ENCODE measurements at regions not wholly inside any gene's neighbourhood (a gene's known extent, or its start where the extent isn't known, plus 50 kb on each side); places are given as distances from the start of the nearest gene placed in this dataset.

DNA sequence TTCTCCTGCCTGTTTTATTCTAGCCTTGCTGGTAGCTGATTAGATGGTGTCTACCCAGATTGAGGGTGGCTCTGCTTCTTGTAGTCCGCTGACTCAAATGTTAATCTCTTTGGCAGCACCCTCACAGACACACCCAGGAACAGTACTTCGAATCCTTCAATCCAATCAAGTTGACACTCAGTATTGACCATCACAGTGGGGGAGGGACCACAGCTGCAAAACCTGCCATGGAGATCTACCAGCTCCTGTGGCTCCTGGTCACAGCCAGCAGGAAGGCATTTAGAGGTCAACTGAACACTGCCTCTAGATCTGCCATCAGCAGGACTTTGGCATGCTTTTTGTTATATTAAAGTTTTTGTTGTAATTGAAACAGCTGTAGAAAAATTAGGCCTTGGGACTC is 146.9 kb downstream of the RWDD3 start:
- intact Hi-C loops (cut with DNase I), result no loop called here
- no peak overlapping the region for H3K4me3 ChIP-seq
- H3K27ac ChIP-seq, result no peak overlapping the region
- no peak for DNase-seq
- 67 to 88% methylated on average over 1 to 2 of the region's 2 CpGs for WGBS, 2 donors
- no peak for TF ChIP-seq POLR2A (IDR thresholded peaks at IDR 0.05)
- TF ChIP-seq, protein P1, sequence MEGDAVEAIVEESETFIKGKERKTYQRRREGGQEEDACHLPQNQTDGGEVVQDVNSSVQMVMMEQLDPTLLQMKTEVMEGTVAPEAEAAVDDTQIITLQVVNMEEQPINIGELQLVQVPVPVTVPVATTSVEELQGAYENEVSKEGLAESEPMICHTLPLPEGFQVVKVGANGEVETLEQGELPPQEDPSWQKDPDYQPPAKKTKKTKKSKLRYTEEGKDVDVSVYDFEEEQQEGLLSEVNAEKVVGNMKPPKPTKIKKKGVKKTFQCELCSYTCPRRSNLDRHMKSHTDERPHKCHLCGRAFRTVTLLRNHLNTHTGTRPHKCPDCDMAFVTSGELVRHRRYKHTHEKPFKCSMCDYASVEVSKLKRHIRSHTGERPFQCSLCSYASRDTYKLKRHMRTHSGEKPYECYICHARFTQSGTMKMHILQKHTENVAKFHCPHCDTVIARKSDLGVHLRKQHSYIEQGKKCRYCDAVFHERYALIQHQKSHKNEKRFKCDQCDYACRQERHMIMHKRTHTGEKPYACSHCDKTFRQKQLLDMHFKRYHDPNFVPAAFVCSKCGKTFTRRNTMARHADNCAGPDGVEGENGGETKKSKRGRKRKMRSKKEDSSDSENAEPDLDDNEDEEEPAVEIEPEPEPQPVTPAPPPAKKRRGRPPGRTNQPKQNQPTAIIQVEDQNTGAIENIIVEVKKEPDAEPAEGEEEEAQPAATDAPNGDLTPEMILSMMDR (IDR thresholded peaks at IDR 0.05), result no peak
- no peaks in the 10 kb centered on the region for H3K4me1 ChIP-seq
- no peaks in the 10 kb centered on the region for H3K27me3 ChIP-seq
- no peaks in the 10 kb centered on the region for H3K9me3 ChIP-seq
- no peaks in the 10 kb centered on the region for H3K36me3 ChIP-seq

DNA sequence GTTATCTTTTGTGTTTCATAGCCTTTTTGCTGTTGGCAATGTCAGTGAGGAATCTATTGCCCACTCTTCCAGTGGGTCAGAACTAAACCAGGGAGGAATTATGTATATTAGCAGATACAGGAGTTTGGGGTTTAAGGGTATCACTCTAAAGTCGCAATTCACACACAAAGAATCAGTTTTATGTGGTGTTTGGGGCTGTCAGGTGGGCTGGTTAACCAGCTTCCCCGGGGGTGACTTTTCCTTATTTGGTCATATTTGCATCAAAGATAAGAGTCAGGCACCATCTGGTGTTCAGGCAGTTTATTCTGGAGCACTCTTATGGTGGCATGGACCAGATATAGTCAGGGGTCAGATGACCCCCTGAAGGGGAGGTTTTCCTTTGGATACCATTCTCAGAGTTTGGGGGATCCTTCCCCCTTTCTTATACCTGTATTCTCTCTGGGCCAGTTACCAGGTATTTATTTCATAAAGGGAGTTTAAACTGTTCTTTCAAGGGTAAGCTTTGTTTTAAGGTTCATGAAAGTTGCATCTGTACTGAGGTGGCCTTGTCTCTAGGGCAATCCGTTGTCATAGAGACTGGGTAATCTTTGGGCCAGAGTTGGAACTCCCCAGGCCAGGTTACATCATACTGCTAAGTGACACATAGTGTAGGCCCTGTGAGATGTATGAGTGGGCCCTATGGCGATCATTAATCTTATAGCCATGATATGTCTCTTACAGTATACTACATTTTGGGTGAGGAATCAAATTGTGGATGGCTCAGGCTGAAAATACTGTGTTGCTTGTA is 148.2 kb downstream of the RWDD3 start:
- DNase-seq, result no peak
- Histone ChIP-seq H3K36me3 (no peaks in the 10 kb centered on the region), H3K4me3 (no peak overlapping the region), H3K27ac (no peak overlapping the region), H3K9me3 (no peaks in the 10 kb centered on the region), H3K4me1 (no peaks in the 10 kb centered on the region), H3K27me3 (no peaks in the 10 kb centered on the region)
- intact Hi-C loops (cut with DNase I), result no loop called here
- WGBS, 2 donors, result 55 to 56% methylated on average over 4 of the region's 4 CpGs
- TF ChIP-seq, protein P1 (IDR thresholded peaks at IDR 0.05), result no peak
- no peak for TF ChIP-seq POLR2A (IDR thresholded peaks at IDR 0.05)

DNA sequence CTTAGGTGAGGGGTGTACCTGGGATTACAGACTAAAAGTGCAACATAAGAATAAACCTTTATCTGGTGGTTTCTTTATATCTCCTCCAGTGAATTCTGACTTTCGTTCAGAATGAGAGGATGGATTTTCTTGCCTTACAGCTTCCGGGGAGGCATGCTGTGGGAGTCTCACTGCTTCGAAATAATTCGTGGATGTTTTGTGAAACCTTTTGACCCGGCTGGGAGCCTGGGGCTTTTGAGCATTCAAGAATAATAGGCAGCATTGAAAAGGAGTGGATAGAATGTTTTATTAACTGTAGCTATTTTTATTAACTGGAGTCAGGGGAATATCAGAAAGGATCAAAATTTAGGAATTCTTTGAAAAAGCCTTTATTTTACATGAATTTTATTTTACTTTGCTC is 149.1 kb downstream of the RWDD3 start:
- H3K9me3 ChIP-seq, result no peaks in the 10 kb centered on the region
- no peak for DNase-seq
- WGBS, 2 donors, result 68 to 71% methylated on average over 5 of the region's 5 CpGs

DNA sequence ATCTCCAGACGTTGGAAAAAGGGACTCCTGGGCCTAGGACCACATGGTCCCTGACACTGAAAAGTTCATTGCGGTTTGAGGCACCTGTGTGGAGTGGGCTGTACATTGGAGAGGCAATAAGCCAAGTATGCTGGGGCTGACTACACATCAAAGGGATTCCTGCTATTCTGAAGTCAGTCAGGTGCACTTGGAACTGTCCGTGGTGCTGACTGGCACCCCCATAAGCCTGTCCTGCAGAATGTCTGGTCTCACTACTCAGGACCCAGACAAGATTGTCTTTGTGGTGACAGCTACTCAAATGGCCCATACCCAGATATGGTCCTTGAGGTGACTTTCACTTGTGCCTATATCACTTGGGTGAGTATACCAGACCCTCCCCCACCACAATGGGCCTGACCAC is 150.6 kb downstream of the RWDD3 start:
- TF ChIP-seq, protein P1 (IDR thresholded peaks at IDR 0.05), result no peak
- TF ChIP-seq POLR2A (IDR thresholded peaks at IDR 0.05), result no peak
- Histone ChIP-seq H3K27ac (no peak overlapping the region), H3K4me3 (no peak overlapping the region), H3K27me3 (no peaks in the 10 kb centered on the region), H3K9me3 (no peaks in the 10 kb centered on the region), H3K36me3 (no peaks in the 10 kb centered on the region), H3K4me1 (no peaks in the 10 kb centered on the region)
- 17 to 18% methylated on average over 3 of the region's 3 CpGs for WGBS, 2 donors
- no peak for DNase-seq
- intact Hi-C loops (cut with DNase I), result no loop called here

More for the DNA sequence above, 149.1 kb downstream of the RWDD3 start:
- no peak overlapping the region for H3K27ac ChIP-seq
- TF ChIP-seq, protein P1 (IDR thresholded peaks at IDR 0.05), result no peak
- TF ChIP-seq POLR2A (IDR thresholded peaks at IDR 0.05), result no peak
- H3K4me3 ChIP-seq, result no peak overlapping the region
- H3K27me3 ChIP-seq, result no peaks in the 10 kb centered on the region
- intact Hi-C loops (cut with DNase I), result no loop called here
- no peaks in the 10 kb centered on the region for H3K36me3 ChIP-seq
- H3K4me1 ChIP-seq, result no peaks in the 10 kb centered on the region

DNA sequence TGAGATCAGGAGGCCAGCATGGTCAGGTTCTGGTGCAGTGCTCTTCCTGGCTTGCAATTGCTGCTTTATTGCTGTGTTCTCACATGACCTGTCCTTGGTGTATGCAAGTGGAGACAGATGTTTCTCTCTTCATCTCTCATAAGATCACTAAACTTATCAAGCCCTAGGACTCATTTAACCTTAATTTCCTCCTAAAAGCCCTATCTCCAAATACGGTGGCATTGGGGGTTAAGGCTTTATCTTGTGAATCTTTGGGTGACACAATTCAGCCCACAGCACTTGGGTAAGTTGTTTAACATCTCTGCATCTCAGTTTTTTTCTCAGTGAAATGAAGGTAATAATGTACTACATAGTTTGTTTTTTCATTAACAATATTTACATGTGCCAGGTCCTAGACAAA is 152.4 kb downstream of the RWDD3 start:
- Histone ChIP-seq H3K4me1 (no peaks in the 10 kb centered on the region), H3K27me3 (no peaks in the 10 kb centered on the region), H3K9me3 (no peaks in the 10 kb centered on the region), H3K4me3 (no peak overlapping the region), H3K36me3 (no peaks in the 10 kb centered on the region), H3K27ac (no peak overlapping the region)
- DNase-seq, result no peak
- TF ChIP-seq, protein P1 (IDR thresholded peaks at IDR 0.05), result no peak
- TF ChIP-seq POLR2A (IDR thresholded peaks at IDR 0.05), result no peak
- intact Hi-C loops (cut with DNase I), result no loop called here
- 73 to 94% methylated on average over 1 of the region's 1 CpG for WGBS, 2 donors
